ENCODE measurements at regions not wholly inside any gene's neighbourhood (a gene's known extent, or its start where the extent isn't known, plus 50 kb on each side); places are given as distances from the start of the nearest gene placed in this dataset.
A peak's percentile ranks its signal among the peaks of the same experiment; 100 is the strongest.
"Not testable (repeated sequence)": the region's sequence is repeated elsewhere in the genome, so short reads cannot be mapped to it uniquely, and the experiment has no call there.

DNA sequence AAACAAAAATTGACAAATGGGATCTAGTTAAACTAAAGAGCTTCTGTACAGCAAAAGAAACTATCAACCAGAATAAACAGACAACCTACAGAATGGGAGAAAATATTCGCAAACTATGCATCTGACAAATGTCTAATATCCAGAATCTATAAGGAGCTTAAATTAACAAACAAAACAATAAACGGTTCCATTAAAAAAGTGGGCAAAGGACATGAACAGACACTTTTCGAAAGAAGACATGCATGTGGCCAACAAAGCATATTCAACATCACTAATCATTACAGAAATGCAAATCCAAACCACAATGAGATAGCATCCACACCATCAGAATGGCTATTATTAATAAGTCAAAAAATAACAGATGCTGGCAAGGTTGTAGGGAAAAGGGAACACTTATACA is 50.5 kb upstream of the MED13L start:
- DNase-seq = not testable (repeated sequence)

DNA sequence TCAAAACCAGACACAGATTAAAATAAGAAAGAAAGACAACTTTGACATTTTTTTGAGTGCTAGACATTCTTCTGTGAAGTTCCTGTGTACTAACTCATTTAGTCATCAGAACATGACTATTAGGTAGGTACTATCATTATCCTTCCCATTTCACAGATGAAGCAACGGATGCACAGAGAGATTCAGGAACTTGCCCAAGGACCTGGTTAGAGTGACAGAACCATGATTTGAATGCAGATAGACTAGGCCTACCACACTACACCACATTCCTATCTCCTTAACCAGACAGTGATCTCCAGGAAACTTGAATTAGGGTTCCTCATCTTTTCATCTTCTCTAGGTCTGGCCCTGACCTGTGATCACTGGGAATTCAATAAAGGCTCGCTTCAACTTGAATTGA is 54.4 kb upstream of the MED13L start:
- no peak for DNase-seq

DNA sequence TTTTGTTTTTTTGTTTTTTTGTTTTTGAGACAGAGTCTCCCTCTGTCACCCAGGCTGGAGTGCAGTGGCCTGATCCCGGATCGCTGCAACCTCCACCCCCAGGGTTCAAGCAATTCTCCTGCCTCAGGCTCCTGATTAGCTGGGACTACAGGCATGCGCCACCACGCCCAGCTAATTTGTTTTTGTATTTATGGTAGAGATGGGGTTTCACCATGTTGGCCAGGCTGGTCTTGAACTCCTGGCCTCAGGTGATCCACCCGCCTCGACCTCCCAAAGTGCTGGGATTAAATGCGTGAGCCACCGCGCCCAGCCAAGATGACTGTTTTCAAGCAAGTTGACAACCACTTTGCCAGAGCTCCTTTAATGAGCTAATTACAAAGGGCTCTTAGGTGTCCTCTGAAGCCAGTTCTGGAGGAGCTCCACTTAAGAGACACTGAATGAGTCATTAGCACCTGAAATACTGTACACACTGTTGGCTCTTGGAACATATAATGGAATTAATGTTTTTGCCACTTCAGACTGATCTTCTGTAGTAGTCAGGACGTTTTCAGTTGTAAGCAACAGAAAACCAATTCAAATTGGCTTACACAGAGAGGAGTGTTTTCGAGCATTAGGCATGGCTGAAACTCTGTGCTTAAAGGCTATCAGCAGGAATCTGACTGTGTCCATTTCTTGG is 55.4 kb upstream of the MED13L start:
- peak; percentile 29 for DNase-seq

DNA sequence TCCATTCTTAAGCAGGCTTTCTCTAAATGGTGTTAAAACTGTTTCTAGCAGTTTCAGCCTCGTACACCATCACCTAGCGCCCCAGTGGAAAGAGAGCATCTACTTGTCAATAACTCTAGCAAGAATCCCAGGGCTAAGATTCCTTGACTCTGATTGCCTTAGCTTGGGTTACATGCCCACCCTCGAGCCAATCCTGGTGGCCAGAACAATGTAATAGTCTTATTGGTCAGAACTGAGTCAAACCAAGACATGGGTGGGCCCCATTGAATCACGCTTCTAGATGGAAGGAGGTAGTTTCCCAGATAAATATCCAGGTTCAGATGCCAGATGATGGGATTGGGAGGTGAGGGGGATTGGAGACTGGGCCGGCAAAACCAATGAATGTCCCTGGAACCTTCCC is 55.9 kb upstream of the MED13L start:
- no peak for DNase-seq

DNA sequence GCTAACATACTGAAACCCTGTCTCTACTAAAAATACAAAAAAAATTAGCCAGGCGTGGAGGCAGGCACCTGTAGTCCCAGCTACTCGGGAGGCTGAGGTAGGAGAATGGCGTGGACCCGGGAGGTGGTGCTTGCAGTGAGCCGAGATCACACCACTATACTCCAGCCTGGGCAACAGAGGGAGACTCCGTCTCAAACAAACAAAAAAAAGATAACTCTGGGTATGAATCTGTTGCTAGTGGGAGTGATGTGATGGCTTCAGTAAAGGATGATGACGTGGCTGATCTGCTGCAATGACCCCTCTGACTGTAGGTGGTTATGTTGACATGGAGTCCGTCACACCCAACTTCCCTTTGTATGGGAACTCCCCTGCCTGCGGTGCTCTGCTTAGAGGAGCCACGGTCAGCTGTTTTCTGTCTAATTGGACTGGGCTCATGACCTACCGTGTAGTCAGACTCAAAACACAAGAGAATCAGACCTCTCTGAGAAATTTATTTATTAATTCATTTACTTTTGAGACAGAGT is 59.1 kb upstream of the MED13L start:
- no peak for DNase-seq

DNA sequence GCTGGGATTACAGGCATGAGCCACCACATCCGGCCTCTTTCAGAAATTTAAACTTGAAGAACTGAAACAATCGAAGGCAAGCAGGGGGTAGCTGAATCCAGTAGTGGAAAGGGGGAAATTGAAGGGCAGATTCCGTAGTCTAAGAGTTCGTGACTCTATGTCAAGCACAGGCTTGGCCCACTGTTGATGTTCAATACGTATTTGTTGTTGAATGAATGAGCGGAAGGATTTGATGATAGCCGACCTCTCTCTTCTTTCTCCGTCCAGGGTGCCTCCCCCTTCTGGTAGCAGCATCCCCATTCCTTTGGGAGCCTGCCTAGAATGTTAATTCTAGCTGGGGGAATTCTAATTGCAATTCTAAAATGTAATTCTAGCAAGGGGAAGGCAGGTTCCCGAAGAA is 59.8 kb upstream of the MED13L start:
- DNase-seq = no peak

DNA sequence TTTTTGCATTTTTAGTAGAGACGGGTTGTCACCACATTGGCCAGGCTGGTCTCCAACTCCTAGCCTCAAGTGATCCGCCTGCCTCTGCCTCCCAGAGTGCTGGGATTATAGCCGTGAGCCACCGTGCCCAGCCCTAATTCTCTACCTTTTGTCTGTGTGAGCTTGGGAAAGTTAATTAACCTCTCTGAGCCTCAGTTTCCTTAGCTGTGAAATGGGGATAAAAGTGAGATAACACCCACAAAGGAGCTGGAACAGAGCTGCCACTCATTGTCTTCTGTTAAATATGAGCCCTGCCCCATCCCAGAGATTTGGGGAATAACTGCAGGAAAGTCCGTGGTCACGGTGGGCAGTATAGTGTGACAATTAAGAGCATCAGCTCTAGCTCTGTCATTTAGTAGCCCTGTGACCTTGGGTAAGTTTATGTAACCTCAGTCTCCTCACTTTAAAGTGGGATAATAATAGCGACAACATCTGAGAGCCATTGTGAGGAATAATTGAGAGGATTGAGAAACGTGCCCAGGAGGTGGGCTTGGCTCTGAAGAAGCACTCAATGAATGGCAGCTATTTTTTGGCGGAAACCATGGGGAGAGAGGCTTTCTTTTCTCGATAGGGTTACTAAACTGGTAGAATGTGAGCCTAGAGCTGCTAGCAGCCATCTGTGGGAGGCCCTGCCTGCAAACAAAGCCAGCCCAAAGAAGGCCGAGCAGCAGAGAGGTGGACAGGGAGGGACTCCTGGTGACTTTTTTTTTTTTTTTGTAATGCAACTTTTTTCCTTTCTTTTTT is 60.8 kb upstream of the MED13L start:
- no peak for DNase-seq

DNA sequence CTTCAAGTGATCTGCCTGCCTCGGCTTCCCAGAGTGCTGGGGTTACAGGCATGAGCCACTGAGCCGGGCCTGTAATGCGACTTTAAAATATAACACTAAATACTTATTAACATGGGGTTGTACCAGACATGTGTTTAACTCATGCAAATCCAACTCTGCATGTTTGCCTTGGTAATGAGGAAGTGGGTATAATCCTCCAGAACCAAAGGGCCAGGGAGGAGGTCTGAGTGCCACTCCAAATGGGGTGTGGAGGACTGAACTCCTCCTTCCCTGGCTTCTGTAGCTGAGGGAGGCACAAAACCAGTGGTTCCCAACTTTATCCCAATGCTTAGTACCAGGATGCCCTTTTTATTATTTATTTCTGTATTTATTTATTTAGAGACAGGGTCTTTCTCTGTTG is 61.6 kb upstream of the MED13L start:
- DNase-seq = no peak

DNA sequence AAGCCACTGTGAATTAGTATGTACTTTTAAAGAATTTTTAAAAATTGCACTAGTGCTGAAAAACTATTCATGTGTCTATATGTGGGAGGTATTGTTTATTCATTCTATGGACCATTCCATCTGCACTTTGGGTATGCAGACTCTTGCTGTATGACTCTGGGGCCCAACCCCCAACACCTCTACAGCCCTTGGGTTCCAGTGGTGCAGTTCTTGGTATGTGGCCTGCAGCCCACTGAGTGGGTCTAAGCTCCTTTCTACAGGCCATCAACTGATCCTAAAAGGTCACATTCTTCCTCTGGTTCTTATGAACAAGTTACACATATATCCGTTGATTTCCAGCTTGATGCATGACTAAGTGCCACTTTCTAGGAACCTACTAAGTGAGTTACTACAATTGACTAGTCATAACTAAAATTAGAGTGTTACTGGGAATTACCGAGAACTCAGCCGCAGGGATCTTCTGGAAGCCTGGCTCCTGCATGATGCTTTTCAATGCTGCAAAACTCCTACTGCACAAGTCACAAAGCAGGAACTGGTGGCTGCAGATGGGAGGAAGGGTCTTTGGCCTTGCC is 62.4 kb upstream of the MED13L start:
- DNase-seq = no peak

DNA sequence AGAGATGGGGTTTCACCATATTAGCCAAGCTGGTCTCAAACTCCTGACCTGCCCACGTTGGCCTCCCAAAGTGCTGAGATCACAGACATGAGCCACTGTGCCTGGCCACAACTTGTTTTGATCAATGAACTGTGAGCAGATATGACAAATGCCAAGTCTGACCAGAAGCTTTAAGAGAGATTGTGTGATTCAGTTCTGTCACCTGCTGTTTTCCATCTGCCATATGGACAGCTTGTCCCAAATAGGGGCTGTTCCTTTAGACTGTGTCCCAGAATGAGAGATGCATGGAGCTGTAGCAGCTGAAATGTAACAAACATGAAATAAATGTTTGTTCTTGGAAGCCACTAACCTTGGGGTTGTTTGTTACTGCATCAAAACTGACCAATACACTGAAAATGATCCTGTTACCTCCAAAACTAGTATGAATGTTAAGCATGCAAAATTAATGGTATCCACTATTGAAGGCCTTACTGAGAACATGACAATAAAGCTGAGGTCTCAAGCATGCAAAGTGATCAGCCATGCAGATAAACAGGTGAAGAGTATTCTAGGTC is 65.9 kb upstream of the MED13L start:
- DNase-seq = no peak

DNA sequence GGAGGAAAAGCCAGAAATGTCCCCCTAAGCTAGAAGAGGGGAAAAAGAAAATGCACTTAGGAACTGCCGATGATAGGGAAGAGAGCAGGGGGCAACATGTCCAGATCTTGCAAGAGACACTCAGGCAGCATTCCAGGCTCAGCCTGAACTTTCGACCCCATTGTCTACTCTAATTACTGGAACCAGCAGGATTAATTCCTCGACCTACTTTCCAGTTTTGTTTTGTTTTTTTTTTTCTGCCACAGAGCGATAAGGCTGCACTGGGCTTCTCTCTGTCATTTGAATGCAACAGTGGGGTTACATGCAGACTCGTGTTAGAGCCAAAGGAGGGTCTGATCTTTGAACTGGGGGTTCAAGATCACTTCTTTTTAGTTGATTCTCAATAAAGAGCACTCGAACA is 68.7 kb upstream of the MED13L start:
- no peak for DNase-seq

DNA sequence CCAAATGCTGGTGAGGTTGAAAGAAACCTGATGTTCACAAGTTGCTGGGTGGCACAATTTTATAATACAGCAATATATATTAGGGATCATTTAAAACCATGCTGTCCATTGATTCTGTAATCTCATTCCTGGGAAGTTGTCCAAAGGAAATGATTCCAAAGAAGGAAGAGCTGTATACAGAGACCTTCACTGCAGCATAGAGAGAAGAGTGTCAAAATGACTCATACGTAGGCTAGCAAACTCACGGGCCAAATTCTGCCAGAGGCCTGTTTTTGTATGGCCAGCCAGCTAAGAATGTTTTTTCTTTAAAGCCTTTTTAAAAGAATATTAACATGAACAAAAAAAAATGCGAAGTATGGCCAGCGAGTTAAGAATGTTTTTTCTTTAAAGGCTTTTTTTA is 69.2 kb upstream of the MED13L start:
- no peak for DNase-seq

DNA sequence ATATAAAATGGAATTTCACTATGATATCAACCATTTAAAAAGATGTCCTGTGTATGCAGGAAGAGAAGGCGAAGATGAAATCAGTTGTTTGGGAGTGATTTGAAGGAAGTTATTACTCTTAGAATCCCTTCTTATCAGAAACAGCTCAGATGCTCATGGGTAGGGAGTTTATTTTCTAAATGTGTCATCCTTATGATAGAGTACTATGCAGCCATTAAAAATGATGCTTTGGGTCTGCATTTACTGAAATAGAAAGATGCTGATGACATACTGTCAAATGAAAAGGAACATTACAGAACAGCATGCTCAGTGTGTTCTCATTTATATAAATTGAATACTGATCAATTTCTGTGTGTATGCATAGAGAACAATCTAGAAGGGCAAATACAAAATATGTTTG is 69.8 kb upstream of the MED13L start:
- DNase-seq = no peak

DNA sequence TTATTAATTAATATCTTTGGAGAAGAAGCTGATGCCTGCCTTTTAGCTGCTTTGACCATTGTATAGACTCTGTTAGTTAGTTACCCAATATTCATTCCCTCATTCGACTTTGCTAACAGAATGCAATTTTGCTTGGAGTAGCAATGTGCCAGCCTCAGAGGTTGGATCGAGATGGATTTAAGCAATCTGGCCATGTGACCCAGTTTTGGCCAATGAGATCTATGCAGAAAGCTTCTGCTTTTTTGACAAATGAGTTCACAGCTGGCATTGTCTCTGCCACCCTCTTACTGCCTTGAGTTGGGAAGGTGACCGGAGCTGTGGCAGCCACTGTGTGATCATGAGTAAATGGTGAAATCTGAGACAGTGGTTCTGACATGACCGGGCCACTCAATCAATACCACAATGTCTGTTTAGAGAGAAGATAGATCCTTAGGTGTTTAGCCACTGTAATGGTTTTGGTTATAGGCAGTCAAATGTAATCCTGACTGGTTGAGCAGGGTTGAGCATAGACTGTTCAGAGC is 74.9 kb upstream of the MED13L start:
- no peak for DNase-seq

DNA sequence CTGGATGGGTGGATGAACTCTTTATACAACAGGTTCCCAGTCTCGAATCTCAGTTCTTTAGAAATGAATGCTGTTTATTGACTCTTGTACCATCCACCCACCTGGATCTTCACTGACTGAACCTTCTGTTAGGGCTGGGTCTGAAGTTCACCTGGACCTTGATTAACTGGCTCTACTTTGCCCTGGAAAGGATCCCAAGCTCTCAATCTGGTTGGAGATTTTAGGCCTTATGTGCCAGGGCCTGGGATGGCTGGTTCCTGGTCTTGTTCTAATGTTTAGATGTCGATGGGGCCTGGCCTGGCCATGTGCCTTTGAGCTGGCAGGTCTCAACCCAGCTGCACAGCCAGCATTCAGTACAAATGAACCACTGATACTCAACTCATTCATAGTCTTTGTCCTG is 76.5 kb upstream of the MED13L start:
- no peak for DNase-seq

DNA sequence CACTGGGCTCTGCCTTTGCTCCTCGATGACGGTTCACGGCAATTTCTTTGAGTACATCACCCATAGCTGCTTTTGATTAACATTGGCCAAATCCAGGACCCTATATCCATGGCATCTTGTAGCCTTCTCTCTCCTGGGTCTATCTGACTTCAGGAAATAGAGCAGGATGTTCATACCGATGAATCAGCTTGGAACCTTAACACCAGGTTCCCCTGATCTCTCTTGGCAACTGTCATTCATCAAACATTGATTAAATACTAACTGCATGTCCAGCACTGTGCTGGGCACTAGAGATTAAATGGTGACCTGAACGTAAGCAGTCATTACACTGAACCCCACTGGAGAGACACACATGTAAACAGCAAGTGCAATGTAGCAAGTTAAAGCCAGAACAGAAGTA is 77.0 kb upstream of the MED13L start:
- no peak for DNase-seq

DNA sequence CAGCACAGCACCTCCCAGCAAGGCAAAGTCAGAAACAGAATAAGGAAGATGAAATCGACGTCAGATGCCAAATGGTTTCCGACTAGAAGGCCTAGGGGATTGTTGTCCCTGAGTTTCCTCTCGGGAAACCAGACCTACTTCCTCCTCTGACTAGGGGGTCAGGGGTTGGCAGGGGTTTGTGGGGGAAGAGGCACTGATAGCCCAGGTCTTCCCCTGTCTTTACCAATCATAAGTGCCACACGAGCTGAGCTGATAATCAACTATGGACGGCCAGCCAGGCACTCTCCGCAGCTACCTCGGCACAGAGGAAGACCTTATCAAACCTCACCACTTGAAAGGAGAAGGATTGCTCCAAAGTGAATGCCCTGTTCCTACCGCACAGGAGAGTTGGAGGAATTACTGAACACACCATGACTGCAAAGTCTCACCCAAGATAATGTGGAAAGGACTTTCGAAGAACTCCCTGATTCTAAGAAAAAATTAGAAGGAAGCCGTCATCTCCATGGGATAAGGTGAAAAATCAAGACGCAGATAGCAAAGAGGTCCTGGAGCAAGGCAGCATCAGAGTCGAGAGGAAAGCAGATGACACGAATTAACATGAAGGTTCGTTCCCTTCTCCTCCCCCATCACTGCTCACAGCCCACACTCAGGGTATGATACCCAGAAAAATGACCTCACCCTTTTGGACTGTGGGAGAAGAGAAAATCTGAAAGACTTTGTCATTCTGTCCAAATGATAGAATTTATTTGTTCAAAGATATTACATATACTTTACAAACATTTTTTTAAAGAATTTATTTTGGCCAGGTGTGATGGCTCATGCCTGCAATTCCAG is 77.7 kb upstream of the MED13L start:
- no peak for DNase-seq

DNA sequence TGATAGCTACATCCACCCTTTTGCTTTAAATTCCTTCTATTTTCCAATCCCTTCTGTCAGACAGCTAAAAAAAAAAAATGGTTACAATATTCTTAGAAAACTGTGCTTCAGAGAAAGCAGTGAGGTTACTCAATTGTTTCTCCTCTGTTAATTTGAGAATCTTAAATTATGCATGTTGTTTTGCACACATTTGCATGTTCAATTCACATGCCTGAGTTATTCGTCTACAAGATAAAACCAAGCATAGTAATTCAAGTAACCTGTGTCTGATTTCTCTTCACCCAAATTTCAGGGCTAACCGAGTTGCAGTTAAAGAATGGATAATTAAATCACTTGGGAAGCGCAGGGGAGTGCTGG is 81.0 kb upstream of the MED13L start:
- DNase-seq = no peak

DNA sequence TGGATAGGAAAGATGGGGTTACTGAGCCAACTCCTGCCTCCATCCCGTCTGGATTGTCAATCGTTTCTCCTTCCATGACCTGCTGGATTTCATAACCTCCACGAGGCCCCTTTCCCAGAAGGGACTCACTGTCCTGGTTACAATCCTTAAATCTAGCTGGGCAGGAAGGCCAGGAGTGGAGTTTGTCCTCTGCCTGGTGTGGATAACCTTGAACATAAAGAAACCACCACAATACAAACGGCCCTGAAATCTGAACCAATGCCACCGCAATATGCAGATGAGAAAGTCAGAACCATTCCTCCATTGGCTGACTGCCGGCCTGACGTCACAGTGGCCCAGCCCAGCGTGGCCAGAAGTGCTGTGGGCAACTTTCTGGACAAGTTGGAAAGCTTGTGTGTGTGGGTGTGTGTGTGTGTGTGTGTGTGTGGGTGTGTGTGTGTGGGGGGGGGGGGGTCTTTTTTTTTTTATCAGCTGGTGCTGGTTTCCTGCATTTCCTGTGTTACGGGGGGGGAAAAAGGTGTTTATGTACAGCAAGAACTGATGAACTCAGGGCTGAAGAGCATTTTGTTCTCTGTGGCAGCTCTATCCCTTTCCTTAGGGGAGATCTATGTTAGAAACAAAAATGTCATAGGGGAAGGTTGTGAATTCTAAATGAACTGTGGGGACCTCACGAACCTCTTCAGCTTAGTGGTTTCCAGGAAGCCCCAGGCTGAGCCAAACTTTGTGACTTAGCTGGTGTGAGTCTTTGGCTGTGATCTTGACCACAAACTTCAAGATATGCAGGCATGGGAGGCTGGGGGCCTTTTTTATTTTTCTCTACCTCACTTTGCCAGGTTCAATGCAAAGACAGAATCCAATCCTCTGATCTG is 81.6 kb upstream of the MED13L start:
- DNase-seq = no peak

DNA sequence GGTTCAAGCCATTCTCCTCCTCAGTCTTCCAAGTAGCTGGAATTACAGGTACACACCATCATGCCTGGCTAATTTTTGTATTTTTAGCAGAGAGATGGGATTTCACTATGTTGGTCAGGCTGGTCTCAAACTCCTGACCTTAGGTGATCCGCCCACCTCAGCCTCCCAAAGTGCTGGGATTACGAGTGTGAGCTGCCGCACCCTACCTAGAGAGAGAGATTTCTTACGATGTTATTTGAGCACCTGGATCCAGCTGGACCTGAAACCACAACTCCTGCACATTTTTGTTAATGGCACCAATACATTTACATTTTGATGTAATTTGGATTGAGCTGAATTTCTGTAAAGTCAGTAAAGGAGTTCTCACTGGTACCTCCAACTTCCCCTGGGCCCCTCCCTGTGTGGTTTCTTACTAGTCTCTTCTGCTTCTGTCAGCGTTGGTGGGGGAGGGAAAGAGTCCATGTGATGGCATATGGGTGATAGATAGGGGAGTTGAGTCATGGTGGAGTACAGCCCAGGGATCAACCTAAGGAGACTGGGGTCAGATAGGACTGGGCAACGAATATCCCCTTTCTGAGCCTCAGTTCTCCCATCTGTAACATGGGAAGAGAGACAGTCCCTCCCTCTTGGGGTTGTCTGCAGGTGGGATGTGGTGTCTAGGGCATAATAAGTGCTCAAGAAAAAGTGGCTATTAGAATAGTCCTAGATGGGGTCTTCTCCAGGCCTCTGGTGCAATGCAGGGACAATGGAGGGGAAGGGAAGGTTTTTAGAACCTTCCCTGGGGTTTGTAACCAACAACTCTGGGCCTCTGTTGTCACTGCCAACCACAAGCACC is 83.3 kb upstream of the MED13L start:
- no peak for DNase-seq
